ENCODE measurements at regions not wholly inside any gene's neighbourhood (a gene's known extent, or its start where the extent isn't known, plus 50 kb on each side); places are given as distances from the start of the nearest gene placed in this dataset.

DNA sequence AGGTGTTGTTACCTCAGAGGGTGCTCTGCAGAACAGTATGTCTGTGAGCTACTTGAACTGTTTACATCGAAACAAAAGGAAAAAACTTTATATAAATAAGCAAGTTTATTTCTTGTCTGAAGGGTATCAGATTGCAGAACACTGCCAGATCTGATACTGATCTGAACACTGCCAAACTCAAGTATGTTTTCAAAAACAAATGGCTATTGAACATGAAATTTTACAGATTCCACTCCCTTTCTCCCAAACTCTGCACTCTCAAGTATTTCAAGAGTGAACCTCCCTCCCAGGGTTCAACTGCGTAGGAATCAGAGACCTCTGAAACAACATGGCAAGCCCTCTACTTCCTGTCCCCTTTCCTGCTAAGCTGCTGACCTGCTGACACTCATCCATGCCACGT lies 216.6 kb downstream of the ZNF33B start:
- TF ChIP-seq POLR2A (conservative IDR thresholded peaks at IDR 0.05): no peak
- TF ChIP-seq SIRT6 (IDR thresholded peaks at IDR 0.05; ENCODE audit: low read depth, low read length): no peak
- TF ChIP-seq, protein P1, sequence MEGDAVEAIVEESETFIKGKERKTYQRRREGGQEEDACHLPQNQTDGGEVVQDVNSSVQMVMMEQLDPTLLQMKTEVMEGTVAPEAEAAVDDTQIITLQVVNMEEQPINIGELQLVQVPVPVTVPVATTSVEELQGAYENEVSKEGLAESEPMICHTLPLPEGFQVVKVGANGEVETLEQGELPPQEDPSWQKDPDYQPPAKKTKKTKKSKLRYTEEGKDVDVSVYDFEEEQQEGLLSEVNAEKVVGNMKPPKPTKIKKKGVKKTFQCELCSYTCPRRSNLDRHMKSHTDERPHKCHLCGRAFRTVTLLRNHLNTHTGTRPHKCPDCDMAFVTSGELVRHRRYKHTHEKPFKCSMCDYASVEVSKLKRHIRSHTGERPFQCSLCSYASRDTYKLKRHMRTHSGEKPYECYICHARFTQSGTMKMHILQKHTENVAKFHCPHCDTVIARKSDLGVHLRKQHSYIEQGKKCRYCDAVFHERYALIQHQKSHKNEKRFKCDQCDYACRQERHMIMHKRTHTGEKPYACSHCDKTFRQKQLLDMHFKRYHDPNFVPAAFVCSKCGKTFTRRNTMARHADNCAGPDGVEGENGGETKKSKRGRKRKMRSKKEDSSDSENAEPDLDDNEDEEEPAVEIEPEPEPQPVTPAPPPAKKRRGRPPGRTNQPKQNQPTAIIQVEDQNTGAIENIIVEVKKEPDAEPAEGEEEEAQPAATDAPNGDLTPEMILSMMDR (IDR thresholded peaks at IDR 0.05 in 2 of 3, conservative IDR thresholded peaks at IDR 0.05 in 1 of 3; ENCODE audit: insufficient read depth in 2 of 3, low read depth in 1 of 3, low read length in 3 of 3): no peak

All from K562 (cell line).